Neuronal stem cell (in vitro differentiated cells): ENCODE measurements at regions not wholly inside any gene's neighbourhood (a gene's known extent, or its start where the extent isn't known, plus 50 kb on each side); places are given as distances from the start of the nearest gene placed in this dataset.

ENCODE experiments used
- DNase-seq: peaks from one replicate; pipeline ENCODE4 v3.0.0-alpha.2; 2013; ENCODE audit warnings: low spot score
- H2AFZ ChIP-seq: one replicate; pipeline ENCODE4 v1.6.1; 2013; ENCODE audit warnings: mild to moderate bottlenecking, low read length, inconsistent platforms
- H2AK5ac ChIP-seq: 2 replicates; pipeline ENCODE4 v1.6.1; 2013; ENCODE audit warnings: low read depth, mild to moderate bottlenecking, inconsistent platforms, low read length, moderate library complexity, mixed read lengths
- H2BK120ac ChIP-seq: 2 replicates; pipeline ENCODE4 v1.6.1; 2013; ENCODE audit warnings: low read depth, mild to moderate bottlenecking, inconsistent platforms, low read length, moderate library complexity, mixed read lengths
- H2BK12ac ChIP-seq: one replicate; pipeline ENCODE4 v1.6.1; 2013; ENCODE audit warnings: low read length, inconsistent platforms
- H2BK15ac ChIP-seq: 2 replicates; pipeline ENCODE4 v1.6.1; 2013; ENCODE audit warnings: mild to moderate bottlenecking, low read length, inconsistent platforms, mixed read lengths
- H2BK5ac ChIP-seq: one replicate; pipeline ENCODE4 v1.6.1; 2013; ENCODE audit warnings: inconsistent platforms, mild to moderate bottlenecking, low read length, moderate library complexity
- H3K14ac ChIP-seq: one replicate; pipeline ENCODE4 v1.6.1; 2013; ENCODE audit warnings: low read length, inconsistent platforms
- H3K18ac ChIP-seq: 2 replicates; pipeline ENCODE4 v1.6.1; 2013; ENCODE audit warnings: low read length, inconsistent platforms
- H3K23ac ChIP-seq: 2 replicates; pipeline ENCODE4 v1.6.1; 2013; ENCODE audit warnings: low read depth, mild to moderate bottlenecking, mixed read lengths, low read length, inconsistent platforms; ENCODE audit not compliant: poor library complexity
- H3K27ac ChIP-seq: replicated peaks from 3 replicates; pipeline ENCODE4 v1.5.1; 2013; ENCODE audit warnings: low read length, inconsistent platforms
- H3K27me3 ChIP-seq, 3 experiments: 2 replicates each; pipeline ENCODE4 v1.6.1; 2013; ENCODE audit warnings: low read length in 3 of 3, mild to moderate bottlenecking in 2 of 3, inconsistent platforms in 1 of 3, low read depth in 1 of 3, mixed read lengths in 1 of 3, moderate library complexity in 1 of 3; ENCODE audit not compliant: control insufficient read depth in 3 of 3, insufficient read depth in 3 of 3
- H3K36me3 ChIP-seq, 2 donors: replicated peaks in 1 of 2; 2 replicates each; pipeline ENCODE4 v1.6.1; 2013; ENCODE audit warnings: low read length in 2 of 2; ENCODE audit not compliant: control insufficient read depth in 2 of 2, insufficient read depth in 2 of 2
- H3K4ac ChIP-seq: 2 replicates; pipeline ENCODE4 v1.6.1; 2013; ENCODE audit warnings: inconsistent platforms, mild to moderate bottlenecking, low read length, moderate library complexity
- H3K4me1 ChIP-seq, 2 donors: 1 replicate in 1 of 2; 2 replicates in 1 of 2; pipeline ENCODE4 v1.6.1; 2013; ENCODE audit warnings: low read length in 2 of 2, low read depth in 1 of 2; ENCODE audit not compliant: control insufficient read depth in 2 of 2, insufficient read depth in 1 of 2
- H3K4me2 ChIP-seq: one replicate; pipeline ENCODE4 v1.6.1; 2013; ENCODE audit warnings: mild to moderate bottlenecking, low read length, inconsistent platforms; ENCODE audit not compliant: insufficient read depth, poor library complexity, severe bottlenecking
- H3K4me3 ChIP-seq, 2 donors: 2 replicates each; pipeline ENCODE4 v1.5.1; 2013; ENCODE audit warnings: low read length in 2 of 2, mild to moderate bottlenecking in 2 of 2, inconsistent platforms in 1 of 2, moderate library complexity in 1 of 2
- H3K79me1 ChIP-seq: one replicate; pipeline ENCODE4 v1.6.1; 2013; ENCODE audit warnings: low read depth, mild to moderate bottlenecking, inconsistent platforms, low read length, moderate library complexity
- H3K9ac ChIP-seq: one replicate; pipeline ENCODE4 v1.6.1; 2013; ENCODE audit warnings: mild to moderate bottlenecking, low read depth, low read length, inconsistent platforms; ENCODE audit not compliant: poor library complexity
- H3K9me3 ChIP-seq, 2 donors: replicated peaks in 1 of 2; 2 replicates each; pipeline versions ENCODE3 to v1.6.1; 2013; ENCODE audit warnings: low read length in 2 of 2, mild to moderate bottlenecking in 2 of 2, inconsistent platforms in 1 of 2, low read depth in 1 of 2, mixed read lengths in 1 of 2, moderate library complexity in 1 of 2; ENCODE audit not compliant: control insufficient read depth in 2 of 2, insufficient read depth in 1 of 2
- H4K8ac ChIP-seq: one replicate; pipeline ENCODE4 v1.6.1; 2013; ENCODE audit warnings: low read depth, mild to moderate bottlenecking, inconsistent platforms, low read length, moderate library complexity
- H4K91ac ChIP-seq: one replicate; pipeline ENCODE4 v1.6.1; 2013; ENCODE audit warnings: low read length, low read depth, mild to moderate bottlenecking, inconsistent platforms; ENCODE audit not compliant: poor library complexity
- WGBS, 2 donors: extraction: QIAGEN DNeasy Blood & Tissue Kit; methylation state at CpG; one replicate each; pipeline ENCODE4 v1.1.7; 2013; ENCODE audit warnings: missing lambda C conversion rate in 2 of 2, mixed read lengths in 1 of 2; ENCODE audit not compliant: insufficient read length in 2 of 2, insufficient replicate concordance in 1 of 2; ENCODE audit errors: extremely low coverage in 2 of 2; 5-methylcytosine and 5-hydroxymethylcytosine counted together

GRCh38 chr18:29457316-29457889, 1280.5 kb upstream of the CDH2 start:
- Histone ChIP-seq H3K9me3 (no peaks in the 10 kb centered on the region), H3K36me3 (no peaks in the 10 kb centered on the region), H3K18ac (no peak overlapping the region), H3K9ac (no peak overlapping the region), H3K27ac (no peak overlapping the region), H2BK15ac (no peak overlapping the region), H4K8ac (no peak overlapping the region), H2AK5ac (no peak overlapping the region), H3K79me1 (no peaks in the 10 kb centered on the region), H3K23ac (no peak overlapping the region), H3K4me3 (no peak overlapping the region), H2AFZ (no peak overlapping the region), H2BK120ac (no peak overlapping the region), H3K27me3 (no peaks in the 10 kb centered on the region), H4K91ac (no peak overlapping the region), H3K4me1 (no peaks in the 10 kb centered on the region), H3K4ac (no peak overlapping the region), H3K14ac (no peak overlapping the region), H2BK5ac (no peak overlapping the region), H3K4me2 (no peak overlapping the region), H2BK12ac (no peak overlapping the region)
- DNase-seq = no peak
- no CpG with 5 or more reads among the region's 4 CpGs for WGBS, 2 donors

GRCh38 chr18:29449424-29449823, 1272.5 kb upstream of the CDH2 start:
- Histone ChIP-seq H3K14ac (no peak overlapping the region), H3K9me3 (no peaks in the 10 kb centered on the region), H3K27ac (no peak overlapping the region), H3K4me3 (no peak overlapping the region), H3K27me3 (no peaks in the 10 kb centered on the region), H3K4ac (no peak overlapping the region), H4K91ac (no peak overlapping the region), H2BK15ac (no peak overlapping the region), H3K9ac (no peak overlapping the region), H3K79me1 (no peaks in the 10 kb centered on the region), H2AFZ (no peak overlapping the region), H3K36me3 (no peaks in the 10 kb centered on the region), H3K23ac (no peak overlapping the region), H2AK5ac (no peak overlapping the region), H3K18ac (no peak overlapping the region), H4K8ac (no peak overlapping the region), H3K4me1 (no peaks in the 10 kb centered on the region), H2BK120ac (no peak overlapping the region), H2BK12ac (no peak overlapping the region), H3K4me2 (no peak overlapping the region), H2BK5ac (no peak overlapping the region)
- DNase-seq = no peak
- no CpG with 5 or more reads among the region's 3 CpGs for WGBS, 2 donors

- Histone ChIP-seq H3K18ac (no peak overlapping the region), H3K4me1 (peaks cover 0 to 1% of the 10 kb centered on the region in 2 donors), H2BK15ac (no peak overlapping the region), H4K91ac (no peak overlapping the region), H3K23ac (no peak overlapping the region), H2AFZ (no peak overlapping the region), H4K8ac (no peak overlapping the region), H2BK5ac (no peak overlapping the region), H3K4ac (no peak overlapping the region), H3K14ac (no peak overlapping the region), H2BK120ac (no peak overlapping the region), H2BK12ac (no peak overlapping the region), H3K9ac (no peak overlapping the region), H3K36me3 (no peaks in the 10 kb centered on the region), H3K27ac (no peak overlapping the region), H3K4me2 (no peak overlapping the region), H3K79me1 (no peaks in the 10 kb centered on the region), H2AK5ac (no peak overlapping the region), H3K27me3 (no peaks in the 10 kb centered on the region), H3K9me3 (no peaks in the 10 kb centered on the region), H3K4me3 (no peak overlapping the region)
- WGBS, 2 donors = no CpG with 5 or more reads among the region's 2 CpGs
- no peak for DNase-seq
Observed at GRCh38 chr18:29439398-29439797, 1262.5 kb upstream of the CDH2 start.

- Histone ChIP-seq H3K79me1 (no peaks in the 10 kb centered on the region), H4K91ac (no peak overlapping the region), H2BK15ac (no peak overlapping the region), H3K23ac (no peak overlapping the region), H4K8ac (no peak overlapping the region), H2AK5ac (no peak overlapping the region), H2BK12ac (no peak overlapping the region), H3K4ac (no peak overlapping the region), H2AFZ (no peak overlapping the region), H3K14ac (no peak overlapping the region), H3K4me1 (peaks cover 0 to 2% of the 10 kb centered on the region in 2 donors), H3K9me3 (no peaks in the 10 kb centered on the region), H3K9ac (no peak overlapping the region), H2BK5ac (no peak overlapping the region), H3K36me3 (no peaks in the 10 kb centered on the region), H2BK120ac (no peak overlapping the region), H3K4me2 (no peak overlapping the region), H3K4me3 (no peak overlapping the region), H3K27me3 (no peaks in the 10 kb centered on the region), H3K18ac (no peak overlapping the region), H3K27ac (no peak overlapping the region)
- DNase-seq = no peak
- no CpG with 5 or more reads among the region's 2 CpGs for WGBS, 2 donors
Observed at GRCh38 chr18:29436459-29436858, 1259.5 kb upstream of the CDH2 start.
